ENCODE measurements at regions not wholly inside any gene's neighbourhood (a gene's known extent, or its start where the extent isn't known, plus 50 kb on each side); places are given as distances from the start of the nearest gene placed in this dataset.
A peak's percentile ranks its signal among the peaks of the same experiment; 100 is the strongest.

DNA sequence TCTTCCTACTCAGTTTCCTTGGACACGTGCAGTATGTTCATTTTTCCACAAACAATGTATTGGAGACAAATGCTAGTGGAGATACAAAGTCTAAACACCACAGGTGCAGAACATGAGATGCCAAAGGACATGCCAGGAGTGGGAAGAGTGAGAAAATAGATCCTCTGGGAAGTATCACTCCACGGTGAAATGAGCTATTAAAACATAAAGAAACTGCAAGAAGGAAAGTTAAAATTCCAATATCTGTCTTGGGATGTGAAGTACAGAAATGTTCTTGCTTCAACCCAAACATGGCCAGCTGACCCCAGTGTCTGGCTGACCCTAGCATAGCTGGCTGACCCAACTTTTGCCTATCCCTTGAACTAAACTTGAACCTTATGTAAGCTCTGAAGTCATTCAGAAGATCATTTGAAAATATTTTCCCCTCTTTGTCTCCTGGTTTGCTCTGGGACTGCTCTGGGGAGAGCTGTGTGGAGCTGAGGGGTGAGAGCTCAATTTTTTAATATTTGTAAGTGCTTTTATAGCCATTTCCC is 59.5 kb downstream of the FZD1 start:
- no peak for ATAC-seq (replicated peaks in 1 of 4)
- H3K36me3 Mint-ChIP-seq: no peaks in the 10 kb centered on the region
- no peak for DNase-seq
- no peaks in the 10 kb centered on the region for H3K27me3 ChIP-seq (replicated peaks in 1 of 2; ENCODE audit: control insufficient read depth in 2 of 2, extremely low read depth in 1 of 2, insufficient read depth in 2 of 2, low read length in 1 of 2)
- H3K9me3 Mint-ChIP-seq: no peaks in the 10 kb centered on the region
- no peak overlapping the region for H3K4me3 ChIP-seq (ENCODE audit: control insufficient read depth in 1 of 2, extremely low read depth in 1 of 2, low read length in 1 of 2)
- ChIA-PET POLR2A (no interaction called here), CTCF (no interaction called here)
- H3K36me3 ChIP-seq (ENCODE audit: control insufficient read depth in 2 of 2, extremely low read depth in 1 of 2, insufficient read depth in 1 of 2, low read length in 1 of 2): no peaks in the 10 kb centered on the region
- H3K27ac Mint-ChIP-seq: no peak overlapping the region
- no peaks in the 10 kb centered on the region for H3K27me3 Mint-ChIP-seq
- no peaks in the 10 kb centered on the region for H3K4me1 Mint-ChIP-seq
- H3K27ac ChIP-seq (ENCODE audit: low read length): no peak overlapping the region
- WGBS (ENCODE audit: insufficient coverage): no CpG with 5 or more reads among the region's 2 CpGs
- H3K4me1 ChIP-seq (ENCODE audit: control insufficient read depth in 1 of 2, extremely low read depth in 1 of 2, insufficient read depth in 2 of 2, low read length in 2 of 2): no peaks in the 10 kb centered on the region
- no peak overlapping the region for H3K4me3 Mint-ChIP-seq
- H3K9me3 ChIP-seq: no peaks in the 10 kb centered on the region

DNA sequence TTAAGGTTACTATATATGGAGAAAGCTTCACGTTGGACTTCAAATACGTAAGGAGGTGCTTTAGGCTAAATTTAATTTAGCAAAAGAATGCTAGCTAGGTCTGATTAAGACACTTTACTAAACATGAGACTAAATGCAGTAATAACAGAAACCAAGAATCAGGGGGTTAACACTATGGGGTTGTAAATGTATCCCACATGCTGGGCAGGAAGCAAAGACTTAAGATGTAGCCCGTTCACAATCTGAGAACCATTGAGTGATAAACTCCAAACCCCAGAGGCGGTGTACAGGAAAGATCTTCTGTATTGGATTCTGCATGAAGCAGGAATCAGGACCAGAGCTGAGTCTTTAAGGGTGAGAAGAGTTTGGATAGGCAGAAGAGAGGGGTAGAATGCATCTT is 60.4 kb downstream of the FZD1 start:
- Histone ChIP-seq H3K27me3 (replicated peaks in 1 of 2; ENCODE audit: control insufficient read depth in 2 of 2, extremely low read depth in 1 of 2, insufficient read depth in 2 of 2, low read length in 1 of 2) (no peaks in the 10 kb centered on the region), H3K27ac (ENCODE audit: low read length) (no peak overlapping the region), H3K9me3 (no peaks in the 10 kb centered on the region), H3K4me3 (ENCODE audit: control insufficient read depth in 1 of 2, extremely low read depth in 1 of 2, low read length in 1 of 2) (no peak overlapping the region), H3K4me1 (ENCODE audit: control insufficient read depth in 1 of 2, extremely low read depth in 1 of 2, insufficient read depth in 2 of 2, low read length in 2 of 2) (no peaks in the 10 kb centered on the region), H3K36me3 (ENCODE audit: control insufficient read depth in 2 of 2, extremely low read depth in 1 of 2, insufficient read depth in 1 of 2, low read length in 1 of 2) (no peaks in the 10 kb centered on the region)
- ATAC-seq (replicated peaks in 1 of 4) (no peak), DNase-seq (no peak)
- Mint-ChIP-seq H3K36me3 (no peaks in the 10 kb centered on the region), H3K27ac (no peak overlapping the region), H3K9me3 (no peaks in the 10 kb centered on the region), H3K27me3 (no peaks in the 10 kb centered on the region), H3K4me1 (no peaks in the 10 kb centered on the region), H3K4me3 (no peak overlapping the region)
- ChIA-PET CTCF (no interaction called here), POLR2A (no interaction called here)
- WGBS (ENCODE audit: insufficient coverage): 71% methylated on average over 1 of the region's 4 CpGs

DNA sequence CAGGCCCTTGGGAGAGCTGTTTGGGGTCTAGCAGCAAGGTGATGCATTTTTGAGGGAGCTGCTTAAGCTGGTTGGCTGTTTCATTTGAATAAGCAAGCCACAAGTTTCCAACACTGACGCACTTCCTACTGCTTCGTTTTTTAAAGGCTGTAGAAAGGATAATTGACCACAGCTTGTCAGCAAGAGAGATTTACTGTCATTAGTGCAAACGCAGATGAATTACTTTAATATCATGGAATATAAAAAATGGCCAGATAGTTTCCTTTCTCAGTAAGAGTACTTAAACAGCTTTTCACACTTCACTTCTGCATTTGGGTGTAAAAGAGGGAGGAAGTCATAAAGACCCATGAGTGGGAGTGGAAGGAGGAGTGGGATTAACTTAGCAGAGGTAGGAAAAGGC is 61.5 kb downstream of the FZD1 start:
- no peak overlapping the region for H3K27ac ChIP-seq (ENCODE audit: low read length)
- no peaks in the 10 kb centered on the region for H3K27me3 ChIP-seq (replicated peaks in 1 of 2; ENCODE audit: control insufficient read depth in 2 of 2, extremely low read depth in 1 of 2, insufficient read depth in 2 of 2, low read length in 1 of 2)
- no peak for ATAC-seq (replicated peaks in 1 of 4)
- H3K9me3 ChIP-seq: no peaks in the 10 kb centered on the region
- Mint-ChIP-seq H3K4me3 (no peak overlapping the region), H3K9me3 (no peaks in the 10 kb centered on the region), H3K27me3 (no peaks in the 10 kb centered on the region), H3K27ac (no peak overlapping the region), H3K36me3 (no peaks in the 10 kb centered on the region), H3K4me1 (no peaks in the 10 kb centered on the region)
- no peak overlapping the region for H3K4me3 ChIP-seq (ENCODE audit: control insufficient read depth in 1 of 2, extremely low read depth in 1 of 2, low read length in 1 of 2)
- no peak for DNase-seq
- no peaks in the 10 kb centered on the region for H3K36me3 ChIP-seq (ENCODE audit: control insufficient read depth in 2 of 2, extremely low read depth in 1 of 2, insufficient read depth in 1 of 2, low read length in 1 of 2)
- CTCF ChIA-PET: no interaction called here
- POLR2A ChIA-PET: no interaction called here
- 100% methylated on average over 1 of the region's 3 CpGs for WGBS (ENCODE audit: insufficient coverage)
- H3K4me1 ChIP-seq (ENCODE audit: control insufficient read depth in 1 of 2, extremely low read depth in 1 of 2, insufficient read depth in 2 of 2, low read length in 2 of 2): no peaks in the 10 kb centered on the region

DNA sequence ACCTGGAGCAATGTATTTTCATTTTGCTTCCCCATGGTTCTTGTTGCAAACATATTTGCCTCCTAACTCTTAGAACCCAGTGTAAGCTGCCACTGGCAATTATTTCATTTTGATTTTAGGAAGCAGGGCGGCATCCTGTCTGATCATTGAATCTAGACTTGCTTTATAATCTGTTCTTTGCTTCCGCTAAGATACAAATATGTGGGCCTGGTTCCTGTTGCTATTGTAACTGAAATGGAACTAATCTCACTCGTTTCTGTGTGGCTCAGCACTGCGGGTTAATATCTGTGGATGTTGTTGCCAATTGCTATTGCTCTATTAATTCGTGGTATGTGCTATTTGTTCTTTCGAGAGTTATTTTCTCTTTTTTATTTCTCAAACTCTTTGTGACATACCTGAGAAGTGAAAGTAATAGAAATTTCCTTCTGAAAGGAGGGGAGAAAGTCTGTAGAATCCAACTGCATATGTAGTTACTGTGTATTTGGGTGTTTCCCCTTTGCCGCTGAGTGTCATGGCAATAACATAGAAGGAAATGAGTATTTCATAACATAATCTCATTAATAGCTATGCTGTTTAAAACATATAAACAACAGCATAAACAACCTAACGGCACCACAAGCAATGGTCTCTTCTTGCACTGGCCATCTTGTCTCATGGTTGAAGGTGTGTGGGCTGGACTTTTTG is 62.4 kb downstream of the FZD1 start:
- H3K27me3 Mint-ChIP-seq: no peaks in the 10 kb centered on the region
- no peaks in the 10 kb centered on the region for H3K9me3 Mint-ChIP-seq
- no peaks in the 10 kb centered on the region for H3K4me1 ChIP-seq (ENCODE audit: control insufficient read depth in 1 of 2, extremely low read depth in 1 of 2, insufficient read depth in 2 of 2, low read length in 2 of 2)
- no peaks in the 10 kb centered on the region for H3K9me3 ChIP-seq
- no peaks in the 10 kb centered on the region for H3K36me3 Mint-ChIP-seq
- POLR2A ChIA-PET: no interaction called here
- WGBS (ENCODE audit: insufficient coverage): no CpG with 5 or more reads among the region's 8 CpGs
- H3K36me3 ChIP-seq (ENCODE audit: control insufficient read depth in 2 of 2, extremely low read depth in 1 of 2, insufficient read depth in 1 of 2, low read length in 1 of 2): no peaks in the 10 kb centered on the region
- no peak overlapping the region for H3K27ac ChIP-seq (ENCODE audit: low read length)
- no peak overlapping the region for H3K4me3 ChIP-seq (ENCODE audit: control insufficient read depth in 1 of 2, extremely low read depth in 1 of 2, low read length in 1 of 2)
- no peaks in the 10 kb centered on the region for H3K27me3 ChIP-seq (replicated peaks in 1 of 2; ENCODE audit: control insufficient read depth in 2 of 2, extremely low read depth in 1 of 2, insufficient read depth in 2 of 2, low read length in 1 of 2)
- ATAC-seq (replicated peaks in 1 of 4): peak in 1 of 4 experiments; percentile 32
- H3K4me1 Mint-ChIP-seq: no peaks in the 10 kb centered on the region
- no peak overlapping the region for H3K4me3 Mint-ChIP-seq
- no peak for DNase-seq
- CTCF ChIA-PET: interaction anchor here in 1 of 2 donors (1.4 kb wide), 1 partner anchor 14 kb away, joined by 3 read pairs; no protein-coding TSS in a partner anchor
- H3K27ac Mint-ChIP-seq: no peak overlapping the region

DNA sequence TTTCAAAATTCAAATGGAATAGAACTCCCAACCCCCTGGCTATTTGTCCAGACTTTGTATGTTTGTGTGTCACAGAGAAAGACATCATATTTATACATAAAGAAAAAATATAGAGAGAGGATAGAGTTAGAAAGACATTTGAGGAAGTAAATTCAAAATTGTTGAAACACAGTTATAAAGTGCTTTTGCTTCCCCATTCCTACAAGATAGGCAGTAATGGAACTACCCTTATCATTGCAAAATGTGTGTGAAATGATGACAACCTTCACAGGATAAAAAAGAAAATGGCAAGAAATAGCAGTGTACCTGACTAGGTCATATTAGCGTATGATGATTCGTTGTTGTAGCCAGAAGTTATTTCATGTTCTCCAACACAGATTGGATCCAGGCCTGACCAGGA is 63.1 kb downstream of the FZD1 start:
- POLR2A ChIA-PET: no interaction called here
- H3K36me3 ChIP-seq (ENCODE audit: control insufficient read depth in 2 of 2, extremely low read depth in 1 of 2, insufficient read depth in 1 of 2, low read length in 1 of 2): no peaks in the 10 kb centered on the region
- no peak overlapping the region for H3K4me3 ChIP-seq (ENCODE audit: control insufficient read depth in 1 of 2, extremely low read depth in 1 of 2, low read length in 1 of 2)
- Mint-ChIP-seq H3K4me1 (no peaks in the 10 kb centered on the region), H3K36me3 (no peaks in the 10 kb centered on the region), H3K27me3 (no peaks in the 10 kb centered on the region), H3K27ac (no peak overlapping the region), H3K4me3 (no peak overlapping the region), H3K9me3 (no peaks in the 10 kb centered on the region)
- H3K27ac ChIP-seq (ENCODE audit: low read length): no peak overlapping the region
- WGBS (ENCODE audit: insufficient coverage): 92% methylated on average over 2 of the region's 2 CpGs
- CTCF ChIA-PET: interaction anchor here in 1 of 2 donors (1.4 kb wide), 1 partner anchor 15 kb away, joined by 3 read pairs; no protein-coding TSS in a partner anchor
- H3K27me3 ChIP-seq (replicated peaks in 1 of 2; ENCODE audit: control insufficient read depth in 2 of 2, extremely low read depth in 1 of 2, insufficient read depth in 2 of 2, low read length in 1 of 2): no peaks in the 10 kb centered on the region
- DNase-seq (no peak), ATAC-seq (replicated peaks in 1 of 4) (no peak)
- no peaks in the 10 kb centered on the region for H3K4me1 ChIP-seq (ENCODE audit: control insufficient read depth in 1 of 2, extremely low read depth in 1 of 2, insufficient read depth in 2 of 2, low read length in 2 of 2)
- H3K9me3 ChIP-seq: no peaks in the 10 kb centered on the region

DNA sequence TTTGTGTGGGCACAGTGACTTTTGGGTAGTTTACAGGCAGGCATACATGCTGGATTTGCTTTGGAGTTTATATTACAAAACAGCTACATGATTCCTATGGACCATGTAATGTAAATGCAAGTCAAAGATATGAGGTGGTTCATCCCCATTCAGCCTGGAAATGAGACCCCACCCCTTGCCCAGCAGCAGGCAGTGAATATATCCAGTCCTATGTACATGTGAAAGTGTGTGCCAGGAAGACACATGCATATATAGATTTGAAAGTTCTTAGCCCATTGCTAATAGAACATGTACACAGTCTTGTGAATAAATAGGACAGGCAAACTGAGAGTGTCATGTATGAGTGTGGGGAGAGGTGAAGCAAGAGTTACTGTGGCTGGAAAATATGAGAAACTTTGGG is 65.3 kb downstream of the FZD1 start:
- H3K27me3 Mint-ChIP-seq: no peaks in the 10 kb centered on the region
- H3K9me3 Mint-ChIP-seq: peaks cover 0 to 9% (median 0%) of the 10 kb centered on the region in 3 donors
- DNase-seq: no peak
- Histone ChIP-seq H3K27me3 (replicated peaks in 1 of 2; ENCODE audit: control insufficient read depth in 2 of 2, extremely low read depth in 1 of 2, insufficient read depth in 2 of 2, low read length in 1 of 2) (no peaks in the 10 kb centered on the region), H3K4me1 (ENCODE audit: control insufficient read depth in 1 of 2, extremely low read depth in 1 of 2, insufficient read depth in 2 of 2, low read length in 2 of 2) (no peaks in the 10 kb centered on the region), H3K27ac (ENCODE audit: low read length) (no peak overlapping the region), H3K9me3 (no peaks in the 10 kb centered on the region), H3K4me3 (ENCODE audit: control insufficient read depth in 1 of 2, extremely low read depth in 1 of 2, low read length in 1 of 2) (no peak overlapping the region), H3K36me3 (ENCODE audit: control insufficient read depth in 2 of 2, extremely low read depth in 1 of 2, insufficient read depth in 1 of 2, low read length in 1 of 2) (no peaks in the 10 kb centered on the region)
- ChIA-PET POLR2A (no interaction called here), CTCF (no interaction called here)
- ATAC-seq (replicated peaks in 1 of 4): no peak
- no peak overlapping the region for H3K27ac Mint-ChIP-seq
- no peaks in the 10 kb centered on the region for H3K36me3 Mint-ChIP-seq
- H3K4me3 Mint-ChIP-seq: no peak overlapping the region
- no peaks in the 10 kb centered on the region for H3K4me1 Mint-ChIP-seq
